Retina (tissue), 1 donor: ENCODE measurements at regions not wholly inside any gene's neighbourhood (a gene's known extent, or its start where the extent isn't known, plus 50 kb on each side); places are given as distances from the start of the nearest gene placed in this dataset.
A peak's percentile ranks its signal among the peaks of the same experiment; 100 is the strongest.

Source experiments
- DNase-seq: peaks from one replicate; pipeline ENCODE4 v3.0.0-alpha.2; 2016

DNA sequence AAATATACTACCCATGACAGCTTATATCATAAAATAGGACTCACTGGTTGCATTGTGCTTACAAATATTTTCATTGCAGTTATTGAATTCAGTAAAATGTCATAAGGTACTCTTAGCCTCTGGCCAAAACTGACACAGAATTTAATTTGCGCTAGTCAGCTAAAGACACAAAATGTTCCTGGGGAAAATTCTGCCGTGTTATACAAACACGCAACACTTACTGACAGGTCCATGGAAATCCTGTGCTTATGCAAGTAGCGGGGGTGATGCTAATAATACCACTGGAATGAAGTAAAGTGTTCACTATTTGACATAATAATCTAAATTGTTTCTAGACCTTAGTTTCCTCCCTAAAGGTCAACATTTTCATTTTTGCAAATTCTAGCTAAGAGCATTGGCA lies 354.4 kb upstream of the RSPO3 start:
- no peak for DNase-seq

- no peak for DNase-seq
Measured at GRCh38 chr6:126764671-126765070, 353.8 kb upstream of the RSPO3 start.

DNA sequence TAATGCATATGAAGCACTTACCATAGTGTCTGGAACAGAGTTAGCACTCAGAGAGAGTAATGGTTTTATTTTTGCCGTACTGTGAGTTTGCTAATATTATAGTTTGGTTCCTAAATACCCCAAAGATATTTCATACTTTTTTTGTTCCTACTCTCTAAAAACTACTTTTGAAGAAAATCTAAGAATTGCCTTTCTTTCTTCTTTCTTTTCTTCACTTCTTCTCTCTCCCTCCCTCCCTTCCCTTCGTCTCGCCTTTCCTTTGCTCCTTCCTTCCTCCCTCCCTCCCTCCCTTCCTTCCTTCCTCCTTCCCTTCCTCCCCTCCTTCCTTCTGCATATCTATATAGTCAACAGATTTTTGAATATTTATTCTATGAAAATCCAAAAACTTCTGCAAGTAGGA lies 351.7 kb upstream of the RSPO3 start:
- no peak for DNase-seq

GRCh38 chr6:126767711-126768110 lies 350.8 kb upstream of the RSPO3 start:
- DNase-seq: no peak

GRCh38 chr6:126770176-126770575 lies 348.3 kb upstream of the RSPO3 start:
- no peak for DNase-seq

GRCh38 chr6:126773112-126773805 lies 345.2 kb upstream of the RSPO3 start:
- DNase-seq: peak; percentile 23

GRCh38 chr6:126779331-126779730 lies 339.1 kb upstream of the RSPO3 start:
- no peak for DNase-seq

DNA sequence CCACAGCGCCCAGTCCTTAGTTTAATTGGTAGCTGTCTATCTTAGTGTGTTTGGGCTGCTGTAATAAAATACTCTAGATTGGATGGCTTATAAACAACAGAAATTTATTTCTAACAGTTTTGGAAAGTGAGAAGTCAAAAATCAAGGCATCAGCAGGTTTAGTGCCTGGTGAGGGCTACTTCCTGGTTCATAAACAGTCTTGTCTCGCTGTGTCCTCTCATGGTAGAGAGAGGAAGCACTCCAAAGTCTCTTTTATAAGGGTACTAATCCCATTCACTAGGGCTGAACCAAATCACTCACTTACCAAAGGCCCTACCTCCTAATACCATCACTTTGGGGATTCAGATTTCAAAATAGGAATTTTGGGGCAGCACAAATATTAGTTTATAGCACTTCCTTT lies 336.9 kb upstream of the RSPO3 start:
- no peak for DNase-seq

DNA sequence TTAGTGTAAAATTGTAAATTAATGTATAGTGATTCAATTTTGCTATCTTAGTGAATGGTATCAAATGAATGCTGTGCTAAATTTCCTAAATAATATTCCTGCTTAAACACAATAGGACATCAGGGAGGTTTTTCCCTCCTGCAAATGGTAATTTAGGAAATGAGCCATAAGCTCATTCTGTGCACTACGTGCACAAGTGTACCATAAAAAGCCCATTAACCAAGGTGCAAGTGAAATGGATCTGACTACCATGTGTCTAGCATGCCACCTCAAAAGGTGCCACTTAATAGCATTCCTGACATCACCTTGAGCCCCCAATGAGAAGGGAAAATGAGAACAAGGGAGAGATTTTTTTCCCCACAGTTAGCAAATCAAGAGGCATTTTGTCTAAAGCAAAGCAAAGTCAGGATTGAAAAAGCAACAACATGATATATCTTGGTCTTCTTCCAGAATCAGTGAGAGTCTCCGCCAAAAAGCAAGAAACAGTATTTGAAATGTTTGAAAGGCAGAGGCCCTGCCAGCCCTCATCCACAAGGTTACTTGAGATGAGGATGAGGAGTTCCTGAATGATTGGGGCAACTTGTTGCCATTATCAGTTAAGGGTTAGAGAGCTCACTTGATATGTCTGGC lies 334.2 kb upstream of the RSPO3 start:
- no peak for DNase-seq

DNA sequence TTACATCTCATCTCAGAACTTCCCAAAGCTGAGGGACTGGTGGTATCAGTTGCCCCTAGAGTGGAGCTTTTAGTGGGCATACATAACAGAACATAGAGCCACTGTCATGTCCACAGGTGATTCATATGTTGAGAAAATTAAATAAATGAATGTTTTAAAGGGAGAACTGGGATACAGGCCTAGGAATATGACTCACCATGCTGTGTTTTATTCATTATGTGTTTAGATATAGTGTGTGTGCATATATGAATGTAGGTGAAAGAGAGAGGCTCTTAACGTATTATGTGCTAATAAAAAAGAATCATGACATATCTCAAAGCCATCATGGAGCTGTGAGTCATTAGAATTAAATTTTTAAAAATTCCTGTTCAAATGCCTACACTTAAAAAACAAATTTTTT lies 332.2 kb upstream of the RSPO3 start:
- DNase-seq: no peak

DNA sequence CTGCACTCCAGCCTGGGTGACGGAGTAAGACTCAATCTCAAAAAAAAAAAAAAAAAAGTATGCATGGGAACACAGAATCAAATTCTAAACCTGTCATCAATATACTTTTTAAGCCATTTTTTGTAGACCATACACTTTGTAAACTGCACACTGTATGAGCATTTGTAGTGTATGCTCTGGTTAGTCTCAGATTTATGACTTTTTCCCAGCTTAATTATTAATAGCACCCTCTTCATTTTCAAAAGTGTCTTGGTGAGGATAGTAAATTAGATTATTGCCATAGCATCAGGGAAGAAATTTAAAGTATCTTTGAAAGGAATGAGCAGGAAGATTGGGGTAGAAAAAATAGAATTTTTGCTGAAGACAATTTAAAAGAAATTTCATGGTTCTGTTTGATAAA lies 330.8 kb upstream of the RSPO3 start:
- DNase-seq: no peak

GRCh38 chr6:126788861-126789365 lies 329.6 kb upstream of the RSPO3 start:
- no peak for DNase-seq

- no peak for DNase-seq
Measured at GRCh38 chr6:126792340-126793085, 326.0 kb upstream of the RSPO3 start.

- no peak for DNase-seq
Measured at GRCh38 chr6:126795161-126795560, 323.3 kb upstream of the RSPO3 start.

DNA sequence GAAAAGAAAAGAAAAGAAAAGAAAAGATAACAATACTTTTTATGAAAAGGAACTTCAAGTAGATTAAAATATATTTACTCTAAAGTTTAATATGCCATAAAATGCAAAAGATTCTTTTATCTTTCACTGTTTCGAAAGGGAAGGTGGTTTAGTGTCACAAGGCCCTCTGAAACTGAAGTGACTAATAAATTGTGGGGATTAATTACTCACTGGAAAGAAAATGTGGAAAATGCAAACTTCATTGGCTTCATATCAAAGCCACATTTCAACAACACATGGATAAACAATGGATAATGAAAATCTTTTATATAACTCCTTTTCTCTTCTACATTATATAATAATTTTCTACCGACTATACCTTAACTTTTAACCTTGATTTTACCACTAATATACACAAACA lies 320.5 kb upstream of the RSPO3 start:
- no peak for DNase-seq

DNA sequence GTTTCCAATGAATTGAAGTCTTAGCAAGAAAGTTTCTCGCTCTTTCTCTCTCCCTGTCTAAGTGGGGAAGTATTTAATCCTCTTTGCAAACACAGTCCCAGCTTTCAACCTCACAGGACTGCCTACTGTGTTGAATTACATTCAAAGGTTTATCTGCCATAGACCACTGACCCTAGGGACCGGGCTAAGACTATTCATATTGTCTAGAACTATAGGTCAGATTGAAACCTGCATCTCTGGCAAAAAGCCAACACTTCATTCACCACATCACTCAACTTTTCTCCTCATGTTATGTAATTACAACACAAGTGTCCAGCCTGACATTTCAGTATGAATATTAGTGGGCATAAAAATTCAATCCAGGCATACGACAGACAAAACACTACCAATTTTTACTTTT lies 314.7 kb upstream of the RSPO3 start:
- DNase-seq: no peak

DNA sequence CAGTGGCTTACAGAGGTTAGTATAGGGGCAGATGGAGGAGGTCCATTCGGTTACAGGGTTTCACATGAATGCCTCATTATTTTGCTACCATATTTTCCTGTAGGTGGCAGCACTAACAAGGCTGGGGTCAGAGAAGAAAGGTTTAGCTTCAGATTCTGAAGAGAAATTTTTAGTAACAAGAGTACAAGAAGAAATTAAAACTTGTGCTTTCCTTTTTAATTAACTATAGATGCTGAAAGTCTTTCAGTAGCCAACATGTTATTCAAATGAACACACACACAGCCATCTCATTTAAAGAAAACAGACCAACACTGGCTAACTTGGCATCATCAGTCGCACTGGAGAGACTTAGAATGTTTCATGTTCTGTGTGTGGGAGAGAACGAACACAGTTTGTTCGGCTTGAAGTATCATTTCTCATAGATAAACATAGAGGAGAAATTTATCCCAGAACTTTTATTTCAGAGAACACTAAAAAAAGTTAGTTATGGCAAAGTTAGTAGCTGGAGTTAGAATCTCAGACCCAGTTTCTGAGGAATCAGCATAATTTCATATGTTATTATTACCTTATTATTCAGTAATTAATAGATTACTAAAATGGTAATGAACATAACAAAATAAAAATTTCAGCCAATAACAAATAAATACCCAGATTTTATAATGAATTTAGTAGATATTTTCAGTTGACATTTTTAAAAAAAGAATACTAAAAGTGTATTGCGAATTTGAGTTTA lies 314.0 kb upstream of the RSPO3 start:
- peak; percentile 32 for DNase-seq

DNA sequence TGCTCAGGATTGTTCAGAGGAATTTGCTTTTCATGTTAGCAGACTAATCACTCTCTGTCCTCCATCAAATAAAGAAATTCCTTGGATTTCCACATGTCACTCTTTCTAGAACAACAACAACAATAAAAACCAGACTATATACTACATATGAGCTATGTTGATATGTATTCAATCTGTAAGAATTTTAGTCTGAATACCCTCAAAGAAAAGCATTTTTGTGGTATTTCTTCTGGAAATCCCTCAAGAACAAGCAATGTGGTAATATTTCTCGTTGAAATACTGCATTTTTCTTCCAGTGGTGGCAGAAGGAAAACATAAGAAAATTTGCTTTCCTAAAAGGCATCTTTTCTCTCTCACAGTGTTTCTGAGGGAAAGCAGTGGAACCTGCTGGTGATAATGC lies 312.6 kb upstream of the RSPO3 start:
- DNase-seq: no peak

DNA sequence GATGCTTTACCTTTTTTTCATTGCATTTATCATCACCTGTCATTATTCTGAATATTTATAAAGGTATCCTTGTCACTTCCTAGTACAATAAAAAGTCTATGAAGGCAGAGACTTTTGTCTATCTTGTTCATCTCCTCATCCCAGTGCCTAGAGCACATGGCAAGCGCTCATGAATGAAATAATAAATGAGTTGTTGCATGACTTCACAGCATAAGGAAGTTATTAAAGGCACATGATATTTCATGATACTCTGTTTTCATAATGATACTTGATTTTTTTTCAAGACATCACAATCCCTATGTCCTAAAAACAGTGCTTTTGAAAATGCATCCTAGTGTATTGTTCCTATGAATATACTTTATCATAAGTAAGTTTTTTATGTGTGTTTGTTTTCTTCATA lies 310.6 kb upstream of the RSPO3 start:
- DNase-seq: no peak

- DNase-seq: no peak
Measured at GRCh38 chr6:126811321-126811720, 307.1 kb upstream of the RSPO3 start.

GRCh38 chr6:126812010-126812409 lies 306.5 kb upstream of the RSPO3 start:
- no peak for DNase-seq

DNA sequence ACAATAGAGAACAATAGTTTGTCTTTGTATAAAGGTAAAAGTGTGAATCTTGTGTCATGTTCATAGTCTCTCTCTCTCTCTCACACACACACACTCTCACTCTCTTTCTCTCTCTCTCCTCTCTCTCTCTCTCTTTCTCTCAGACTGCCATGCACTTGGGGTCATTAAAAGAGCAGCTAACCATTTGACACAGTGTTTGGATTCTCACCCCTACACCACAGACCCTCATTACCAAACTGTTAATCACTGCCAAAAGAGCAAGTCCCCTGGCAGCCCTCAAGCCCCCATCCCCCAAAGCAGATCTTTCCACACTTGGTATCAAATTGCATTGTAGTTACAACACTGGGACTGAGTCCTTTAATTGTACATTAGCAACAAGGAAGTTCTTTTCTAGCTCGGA lies 305.8 kb upstream of the RSPO3 start:
- DNase-seq: no peak

DNA sequence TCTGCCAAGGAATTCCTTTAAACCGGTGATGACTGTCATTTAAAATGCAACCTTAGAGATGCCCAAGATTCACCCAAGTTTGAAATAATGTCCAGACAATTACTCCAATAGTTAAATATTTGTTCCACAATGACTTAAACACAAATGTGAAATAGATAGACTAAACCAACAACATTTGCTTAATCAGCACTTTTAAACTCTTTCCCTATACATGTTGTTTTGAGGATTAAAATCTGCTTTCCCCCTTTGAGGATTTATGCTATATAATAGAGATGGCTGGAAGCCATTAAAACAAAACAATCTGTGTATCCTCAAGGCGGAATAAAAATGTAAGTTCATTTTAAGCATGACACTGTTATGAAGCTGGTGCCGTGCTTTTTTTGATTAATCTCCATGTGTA lies 297.8 kb upstream of the RSPO3 start:
- no peak for DNase-seq
